HG03060 (cell line): ENCODE measurements at regions not wholly inside any gene's neighbourhood (a gene's known extent, or its start where the extent isn't known, plus 50 kb on each side); places are given as distances from the start of the nearest gene placed in this dataset.
"Not testable (repeated sequence)": the region's sequence is repeated elsewhere in the genome, so short reads cannot be mapped to it uniquely, and the experiment has no call there.

Source experiments
- ATAC-seq: cut with Tn5 transposase; IDR thresholded peaks from one replicate; pipeline ENCODE4 v1.9.1; 2021; ENCODE audit warnings: low read depth, moderate number of reproducible peaks; ENCODE audit not compliant: unreplicated experiment

- ATAC-seq, result not testable (repeated sequence)
These were observed 1401.6 kb upstream of the ATXN8OS start for GRCh38 chr13:68706044-68706443.

DNA sequence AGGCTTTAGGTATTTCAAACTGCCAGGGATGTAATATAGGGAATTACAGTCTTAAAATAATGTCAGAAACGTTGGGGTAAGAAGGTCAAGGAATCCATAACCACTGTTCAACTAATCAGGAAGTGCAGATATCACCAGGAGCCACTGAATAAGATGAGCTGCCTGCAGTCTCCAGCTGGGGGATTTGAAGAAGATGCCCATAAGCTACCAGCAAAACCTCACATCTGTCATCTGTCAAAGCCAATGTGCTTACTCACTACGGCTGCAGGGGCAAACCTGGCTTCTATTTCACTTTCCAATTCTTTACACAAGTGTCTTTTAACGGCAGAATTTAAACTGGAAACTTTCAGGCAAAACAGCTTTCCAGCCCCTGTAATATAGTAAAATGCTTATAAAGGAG lies 1410.1 kb upstream of the ATXN8OS start:
- ATAC-seq, result no peak

- ATAC-seq, result no peak
These were observed 1410.7 kb upstream of the ATXN8OS start for GRCh38 chr13:68696907-68697306.

DNA sequence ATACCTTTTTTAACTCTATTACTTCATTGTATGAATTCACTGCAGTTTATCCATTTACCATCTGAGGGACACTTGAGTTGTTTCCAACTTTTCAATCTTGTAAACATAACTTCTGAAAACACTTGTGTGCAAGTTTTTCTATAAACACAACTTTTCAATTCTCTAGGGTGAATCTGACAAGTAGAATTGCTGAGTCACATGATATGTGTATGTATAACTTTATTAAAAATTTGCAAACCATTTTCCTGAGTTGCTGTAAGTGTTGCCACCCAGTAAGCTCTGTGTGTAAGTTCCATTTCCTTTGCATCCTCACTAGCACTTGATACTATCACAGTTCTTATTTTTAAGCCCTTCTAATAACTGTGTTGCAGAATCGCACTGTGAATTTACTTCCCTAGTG lies 1415.6 kb upstream of the ATXN8OS start:
- ATAC-seq, result no peak

DNA sequence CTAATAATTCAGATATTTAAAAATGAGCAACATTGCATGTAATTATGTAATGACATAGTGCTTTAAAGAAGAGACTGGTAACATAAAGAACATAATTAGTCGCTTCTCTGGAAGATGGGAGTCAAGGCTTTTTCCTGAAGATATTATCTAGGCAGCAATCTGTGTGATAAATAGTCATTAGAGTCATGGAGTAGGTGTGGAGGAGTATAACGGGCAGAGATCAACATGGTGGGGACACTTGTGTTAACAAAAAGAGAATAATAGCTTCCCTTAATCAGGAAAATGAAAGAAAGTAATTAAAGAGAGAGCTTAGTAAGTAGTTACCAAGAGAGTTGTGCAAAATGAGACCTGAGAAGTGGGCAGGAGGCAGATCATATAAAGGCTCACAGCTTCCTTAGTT lies 1417.1 kb upstream of the ATXN8OS start:
- no peak for ATAC-seq

DNA sequence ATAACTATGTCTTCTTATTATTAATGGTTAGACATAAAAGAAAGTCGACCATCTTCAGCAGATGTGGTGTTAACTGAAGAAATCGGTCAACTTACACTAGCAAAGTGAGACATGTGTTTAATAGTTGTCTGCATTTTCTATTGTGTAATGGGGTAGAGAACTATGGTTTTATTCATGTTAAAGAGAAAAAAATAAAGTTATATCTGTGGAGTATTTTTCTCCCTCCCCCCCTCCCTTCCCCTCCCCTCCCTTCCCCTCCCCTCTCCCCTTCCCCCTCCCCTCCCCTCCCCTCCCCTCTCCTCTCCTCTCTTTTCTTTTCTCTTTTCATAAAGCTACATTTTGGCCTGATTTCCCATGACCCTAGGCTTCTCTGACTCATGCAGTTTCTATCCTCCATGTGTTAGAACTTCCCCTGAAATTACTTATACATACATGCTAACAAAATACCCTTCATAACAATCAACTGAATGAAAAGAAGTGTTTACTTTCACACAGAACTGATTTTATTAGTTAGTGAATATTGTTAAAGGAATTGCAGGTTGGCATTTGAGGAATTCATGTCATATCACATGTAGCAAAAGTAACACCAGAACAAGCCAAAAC lies 1431.0 kb upstream of the ATXN8OS start:
- no peak for ATAC-seq

GRCh38 chr13:68675209-68675608 lies 1432.4 kb upstream of the ATXN8OS start:
- ATAC-seq, result no peak

DNA sequence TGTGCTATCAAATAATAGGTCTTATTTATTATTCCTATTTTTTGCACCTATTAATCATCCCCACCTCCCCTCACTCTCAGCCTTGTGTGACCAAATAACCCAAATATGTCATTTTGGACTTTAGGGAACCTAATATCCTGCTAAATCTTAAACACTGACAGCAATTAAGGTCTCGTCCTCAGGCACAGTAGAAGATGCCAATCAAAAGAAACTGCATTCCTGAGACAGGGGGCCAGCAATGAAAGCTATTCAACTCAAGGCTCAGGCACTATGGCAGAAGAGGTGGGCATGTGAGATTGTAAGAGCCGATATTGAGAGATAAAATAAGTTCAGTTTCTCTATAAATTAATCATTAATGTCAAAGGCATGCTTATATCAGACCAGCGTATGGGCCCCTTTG lies 1437.7 kb upstream of the PCDH9 start:
- ATAC-seq, result no peak

- no peak for ATAC-seq
These were observed 1436.8 kb upstream of the PCDH9 start for GRCh38 chr13:68666774-68667397.

GRCh38 chr13:68645814-68646213 lies 1415.7 kb upstream of the PCDH9 start:
- no peak for ATAC-seq

DNA sequence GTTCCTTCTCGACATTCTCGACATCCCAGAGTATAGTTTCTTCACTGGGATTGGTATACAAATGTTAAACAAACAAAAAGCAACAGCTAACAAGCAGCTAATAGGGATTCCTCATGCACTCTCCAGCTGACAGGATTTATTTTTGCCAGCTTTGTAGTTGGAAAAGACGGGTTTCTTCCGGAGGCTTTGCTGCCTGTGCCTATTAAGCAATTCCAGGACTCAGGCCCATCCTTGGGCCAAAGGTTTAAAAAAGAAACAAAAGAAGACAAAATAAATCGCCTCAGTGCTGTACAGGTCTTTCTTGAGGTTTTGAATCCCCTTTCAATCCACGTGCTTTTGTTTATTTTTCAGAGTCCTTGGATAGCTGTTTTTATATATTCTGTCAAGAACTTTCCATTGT lies 1414.5 kb upstream of the PCDH9 start:
- no peak for ATAC-seq

GRCh38 chr13:68636784-68637183 lies 1406.6 kb upstream of the PCDH9 start:
- no peak for ATAC-seq

GRCh38 chr13:68628994-68629393 lies 1398.9 kb upstream of the PCDH9 start:
- no peak for ATAC-seq

- ATAC-seq, result no peak
These were observed 1397.2 kb upstream of the PCDH9 start for GRCh38 chr13:68627379-68627778.

DNA sequence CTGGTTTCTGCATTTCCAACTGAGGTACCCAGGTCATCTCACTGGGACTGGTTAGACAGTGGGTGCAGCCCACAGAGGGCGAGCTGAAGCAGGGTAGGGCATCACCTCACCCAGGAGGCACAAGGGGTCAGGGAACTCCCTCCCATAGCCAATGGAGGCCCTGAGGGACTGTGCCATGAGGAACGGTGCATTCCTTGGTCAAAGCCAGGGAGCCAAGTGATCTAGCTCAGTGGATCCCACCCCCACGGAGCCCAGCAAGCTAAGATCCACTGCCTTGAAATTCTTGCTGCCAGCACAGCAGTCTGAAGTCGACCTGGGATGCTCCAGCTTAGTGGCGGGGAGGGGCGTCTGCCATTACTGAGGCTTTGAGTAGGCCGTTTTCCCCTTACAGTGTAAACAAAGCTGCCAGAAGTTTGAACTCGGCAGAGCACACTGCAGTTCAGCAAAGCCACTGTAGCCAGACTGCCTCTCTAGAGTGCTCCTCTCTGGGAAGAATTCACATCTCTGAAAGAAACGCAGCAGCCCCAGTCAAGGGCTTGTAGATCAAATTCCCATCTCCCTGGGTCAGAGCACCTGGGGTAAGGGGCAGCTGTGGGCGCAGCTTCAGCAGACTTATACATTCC lies 1386.6 kb upstream of the PCDH9 start:
- ATAC-seq, result no peak

- no peak for ATAC-seq
These were observed 1379.5 kb upstream of the PCDH9 start for GRCh38 chr13:68609661-68610060.

GRCh38 chr13:68608147-68608546 lies 1378.0 kb upstream of the PCDH9 start:
- no peak for ATAC-seq

- ATAC-seq, result no peak
These were observed 1367.5 kb upstream of the PCDH9 start for GRCh38 chr13:68597641-68598040.

- ATAC-seq, result peak; percentile 100
These were observed 1358.5 kb upstream of the PCDH9 start for GRCh38 chr13:68588623-68589022.

DNA sequence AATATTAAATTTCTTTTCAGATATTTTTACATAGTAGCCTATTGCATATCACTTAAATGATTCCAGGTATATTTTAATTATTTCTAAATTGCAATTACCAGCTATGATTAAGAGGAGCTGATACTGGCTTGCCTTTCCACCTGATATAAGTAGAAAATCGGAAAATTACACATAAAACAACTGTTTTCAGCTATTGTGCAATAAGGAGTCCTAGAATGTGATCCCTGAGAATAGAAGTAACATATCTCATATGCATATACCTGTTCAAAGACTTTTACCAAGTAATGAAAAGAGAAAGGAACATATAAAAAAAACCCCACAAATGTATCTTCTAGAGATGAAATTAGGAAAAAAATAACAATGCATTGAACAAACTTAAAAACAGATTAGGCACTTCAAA lies 1354.6 kb upstream of the PCDH9 start:
- ATAC-seq, result no peak

- no peak for ATAC-seq
These were observed 1343.9 kb upstream of the PCDH9 start for GRCh38 chr13:68574053-68574452.
